ENCODE measurements at regions not wholly inside any gene's neighbourhood (a gene's known extent, or its start where the extent isn't known, plus 50 kb on each side); places are given as distances from the start of the nearest gene placed in this dataset.

DNA sequence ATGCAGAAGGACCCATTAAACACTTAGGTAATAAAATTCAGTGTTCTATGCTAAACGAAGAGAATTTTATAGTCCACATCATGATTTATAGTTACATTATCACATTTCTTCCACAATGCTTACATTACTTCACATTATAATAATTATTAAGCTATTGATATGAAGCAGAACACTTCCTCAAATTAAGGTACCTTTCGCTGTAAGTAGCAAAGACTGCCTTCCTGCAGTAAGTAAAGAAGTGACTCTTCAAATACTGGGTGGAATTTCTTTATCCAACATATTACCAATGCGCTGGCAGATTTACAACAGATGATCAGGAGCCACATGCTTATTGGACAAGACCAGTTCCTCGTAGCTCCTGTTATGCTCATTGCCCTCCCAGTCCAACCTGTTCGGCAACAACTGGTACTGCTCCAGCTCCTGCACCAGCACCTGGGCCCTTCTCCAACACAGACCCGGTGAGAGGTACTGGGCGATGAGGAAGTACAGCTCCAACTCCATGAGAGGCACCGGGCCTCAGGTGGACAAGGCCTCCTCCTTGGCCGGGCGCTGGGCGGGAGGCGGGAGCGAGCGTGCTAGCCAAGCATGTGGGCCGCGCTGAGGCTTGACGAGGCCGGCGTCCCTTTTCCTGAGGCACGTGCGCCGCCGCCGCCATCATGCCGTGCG lies 210.7 kb upstream of the ATP2B1 start:
- H3K4me1 ChIP-seq, result no peaks in the 10 kb centered on the region
- H3K36me3 ChIP-seq, result no peaks in the 10 kb centered on the region
- intact Hi-C loops (cut with DNase I), result no loop called here
- ATAC-seq (no peak), DNase-seq (no peak)
- no peaks in the 10 kb centered on the region for H3K9me3 ChIP-seq
- no peak overlapping the region for H3K4me3 ChIP-seq
- no peaks in the 10 kb centered on the region for H3K27me3 ChIP-seq (ENCODE audit: low read depth)
- TF ChIP-seq, protein P1, sequence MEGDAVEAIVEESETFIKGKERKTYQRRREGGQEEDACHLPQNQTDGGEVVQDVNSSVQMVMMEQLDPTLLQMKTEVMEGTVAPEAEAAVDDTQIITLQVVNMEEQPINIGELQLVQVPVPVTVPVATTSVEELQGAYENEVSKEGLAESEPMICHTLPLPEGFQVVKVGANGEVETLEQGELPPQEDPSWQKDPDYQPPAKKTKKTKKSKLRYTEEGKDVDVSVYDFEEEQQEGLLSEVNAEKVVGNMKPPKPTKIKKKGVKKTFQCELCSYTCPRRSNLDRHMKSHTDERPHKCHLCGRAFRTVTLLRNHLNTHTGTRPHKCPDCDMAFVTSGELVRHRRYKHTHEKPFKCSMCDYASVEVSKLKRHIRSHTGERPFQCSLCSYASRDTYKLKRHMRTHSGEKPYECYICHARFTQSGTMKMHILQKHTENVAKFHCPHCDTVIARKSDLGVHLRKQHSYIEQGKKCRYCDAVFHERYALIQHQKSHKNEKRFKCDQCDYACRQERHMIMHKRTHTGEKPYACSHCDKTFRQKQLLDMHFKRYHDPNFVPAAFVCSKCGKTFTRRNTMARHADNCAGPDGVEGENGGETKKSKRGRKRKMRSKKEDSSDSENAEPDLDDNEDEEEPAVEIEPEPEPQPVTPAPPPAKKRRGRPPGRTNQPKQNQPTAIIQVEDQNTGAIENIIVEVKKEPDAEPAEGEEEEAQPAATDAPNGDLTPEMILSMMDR (IDR thresholded peaks at IDR 0.05), result no peak
- H3K27ac ChIP-seq, result no peak overlapping the region

DNA sequence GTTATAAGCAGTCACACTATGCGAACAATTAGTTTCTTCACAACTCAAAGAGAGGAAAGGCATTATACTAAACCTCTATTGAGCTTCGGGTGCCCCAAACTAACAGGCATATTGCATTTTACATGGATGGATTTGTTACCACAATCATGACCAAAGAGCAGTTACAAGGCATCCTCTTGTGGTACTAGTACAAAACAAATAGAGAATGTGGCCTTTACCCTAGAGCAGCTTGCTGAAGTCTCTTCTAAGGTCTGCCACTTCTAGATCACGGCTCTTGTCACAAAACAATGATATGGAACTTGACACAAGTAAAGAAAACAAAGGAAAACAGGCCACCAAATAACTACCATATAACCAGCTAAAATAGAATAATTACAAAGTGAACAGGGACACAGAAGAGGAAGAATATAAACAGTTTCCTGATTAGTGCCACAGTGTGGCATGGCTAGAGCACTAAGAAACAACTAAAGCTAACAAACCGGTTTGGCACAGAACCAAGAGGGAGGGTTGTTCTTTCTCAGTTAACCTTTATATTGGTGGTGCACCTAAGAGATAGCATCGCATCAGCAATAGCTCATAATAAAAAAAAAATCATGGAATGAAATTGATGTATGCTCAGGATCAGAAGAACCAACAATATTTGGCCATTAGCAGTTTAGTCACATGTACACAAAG lies 209.7 kb upstream of the ATP2B1 start:
- H3K4me3 ChIP-seq, result no peak overlapping the region
- ATAC-seq, result no peak
- no peak for DNase-seq

GRCh38 chr12:89909753-89910152 lies 201.1 kb upstream of the ATP2B1 start:
- intact Hi-C loops (cut with DNase I), result no loop called here
- no peak overlapping the region for H3K4me3 ChIP-seq
- no peak overlapping the region for H3K27ac ChIP-seq
- no peaks in the 10 kb centered on the region for H3K4me1 ChIP-seq
- H3K9me3 ChIP-seq, result no peaks in the 10 kb centered on the region
- DNase-seq (no peak), ATAC-seq (no peak)
- H3K36me3 ChIP-seq, result no peaks in the 10 kb centered on the region
- TF ChIP-seq, protein P1 (IDR thresholded peaks at IDR 0.05), result no peak
- H3K27me3 ChIP-seq (ENCODE audit: low read depth), result no peaks in the 10 kb centered on the region

More for the DNA sequence above, 209.7 kb upstream of the ATP2B1 start:
- TF ChIP-seq, protein P1 (IDR thresholded peaks at IDR 0.05), result no peak
- H3K27ac ChIP-seq, result no peak overlapping the region
- no peaks in the 10 kb centered on the region for H3K27me3 ChIP-seq (ENCODE audit: low read depth)
- H3K4me1 ChIP-seq, result no peaks in the 10 kb centered on the region
- no peaks in the 10 kb centered on the region for H3K9me3 ChIP-seq
- H3K36me3 ChIP-seq, result no peaks in the 10 kb centered on the region
- intact Hi-C loops (cut with DNase I), result no loop called here

GRCh38 chr12:89907659-89908058 lies 199.0 kb upstream of the ATP2B1 start:
- no peak for ATAC-seq
- H3K27me3 ChIP-seq (ENCODE audit: low read depth), result no peaks in the 10 kb centered on the region
- no peak overlapping the region for H3K4me3 ChIP-seq
- no peaks in the 10 kb centered on the region for H3K9me3 ChIP-seq
- DNase-seq, result no peak
- TF ChIP-seq, protein P1 (IDR thresholded peaks at IDR 0.05), result no peak
- H3K4me1 ChIP-seq, result no peaks in the 10 kb centered on the region
- no peak overlapping the region for H3K27ac ChIP-seq
- intact Hi-C loops (cut with DNase I), result no loop called here
- no peaks in the 10 kb centered on the region for H3K36me3 ChIP-seq

- Histone ChIP-seq H3K4me1 (no peaks in the 10 kb centered on the region), H3K36me3 (no peaks in the 10 kb centered on the region), H3K4me3 (no peak overlapping the region), H3K27ac (no peak overlapping the region), H3K27me3 (ENCODE audit: low read depth) (no peaks in the 10 kb centered on the region), H3K9me3 (no peaks in the 10 kb centered on the region)
- intact Hi-C loops (cut with DNase I), result no loop called here
- no peak for ATAC-seq
- TF ChIP-seq, protein P1 (IDR thresholded peaks at IDR 0.05), result no peak
- DNase-seq, result no peak
Observed at GRCh38 chr12:89906824-89907223, 198.2 kb upstream of the ATP2B1 start.
